GM13976 (cell line): ENCODE measurements at regions not wholly inside any gene's neighbourhood (a gene's known extent, or its start where the extent isn't known, plus 50 kb on each side); places are given as distances from the start of the nearest gene placed in this dataset.

Experiments
- DNase-seq: peaks from one replicate; pipeline ENCODE4 v3.0.0; 2012; ENCODE audit warnings: low spot score
- in situ Hi-C: fragments of 300-500 bp; cut with MboI; formaldehyde crosslinking; loops from one replicate; pipeline ENCODE4 v1.12.0; 2022; ENCODE audit warnings: low sequenced_read_pairs, mixed read lengths, inconsistent platforms; ENCODE audit not compliant: unreplicated experiment
- TF ChIP-seq, protein P1 (sequence below): IDR thresholded peaks from 2 replicates; pipeline ENCODE4 v1.5.1; 2012; ENCODE audit warnings: borderline replicate concordance, mild to moderate bottlenecking; ENCODE audit not compliant: insufficient read depth; ENCODE audit errors: extremely low read depth, missing control alignments, control extremely low read depth

DNA sequence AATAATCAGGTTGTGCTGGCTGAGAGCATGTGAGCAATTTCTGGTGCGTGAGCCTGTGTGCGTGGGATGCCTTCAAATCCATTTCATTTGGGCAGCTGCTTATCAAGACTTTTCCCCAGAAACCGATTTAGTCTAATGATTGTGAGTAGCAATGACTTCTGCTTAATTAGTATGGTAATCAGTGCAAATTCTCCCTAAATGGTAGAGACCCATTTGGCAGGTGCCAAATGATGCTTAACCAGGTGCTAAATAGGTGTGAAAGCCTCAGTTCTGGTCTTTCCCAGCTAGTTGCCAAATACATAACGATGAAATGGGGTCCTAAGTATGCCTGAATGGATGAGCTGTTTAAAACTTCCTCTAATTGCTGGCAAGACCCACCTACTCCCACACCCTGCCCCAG, 248.4 kb upstream of the CCDC196 start:
- in situ Hi-C loops, result no loop called here
- DNase-seq, result no peak
- TF ChIP-seq, protein P1, sequence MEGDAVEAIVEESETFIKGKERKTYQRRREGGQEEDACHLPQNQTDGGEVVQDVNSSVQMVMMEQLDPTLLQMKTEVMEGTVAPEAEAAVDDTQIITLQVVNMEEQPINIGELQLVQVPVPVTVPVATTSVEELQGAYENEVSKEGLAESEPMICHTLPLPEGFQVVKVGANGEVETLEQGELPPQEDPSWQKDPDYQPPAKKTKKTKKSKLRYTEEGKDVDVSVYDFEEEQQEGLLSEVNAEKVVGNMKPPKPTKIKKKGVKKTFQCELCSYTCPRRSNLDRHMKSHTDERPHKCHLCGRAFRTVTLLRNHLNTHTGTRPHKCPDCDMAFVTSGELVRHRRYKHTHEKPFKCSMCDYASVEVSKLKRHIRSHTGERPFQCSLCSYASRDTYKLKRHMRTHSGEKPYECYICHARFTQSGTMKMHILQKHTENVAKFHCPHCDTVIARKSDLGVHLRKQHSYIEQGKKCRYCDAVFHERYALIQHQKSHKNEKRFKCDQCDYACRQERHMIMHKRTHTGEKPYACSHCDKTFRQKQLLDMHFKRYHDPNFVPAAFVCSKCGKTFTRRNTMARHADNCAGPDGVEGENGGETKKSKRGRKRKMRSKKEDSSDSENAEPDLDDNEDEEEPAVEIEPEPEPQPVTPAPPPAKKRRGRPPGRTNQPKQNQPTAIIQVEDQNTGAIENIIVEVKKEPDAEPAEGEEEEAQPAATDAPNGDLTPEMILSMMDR, result no peak

GRCh38 chr14:66238969-66239368, 247.2 kb upstream of the CCDC196 start:
- TF ChIP-seq, protein P1, result no peak
- in situ Hi-C loops, result no loop called here
- no peak for DNase-seq

GRCh38 chr14:66239589-66239988, 246.6 kb upstream of the CCDC196 start:
- in situ Hi-C loops, result no loop called here
- DNase-seq, result no peak
- TF ChIP-seq, protein P1, result no peak

DNA sequence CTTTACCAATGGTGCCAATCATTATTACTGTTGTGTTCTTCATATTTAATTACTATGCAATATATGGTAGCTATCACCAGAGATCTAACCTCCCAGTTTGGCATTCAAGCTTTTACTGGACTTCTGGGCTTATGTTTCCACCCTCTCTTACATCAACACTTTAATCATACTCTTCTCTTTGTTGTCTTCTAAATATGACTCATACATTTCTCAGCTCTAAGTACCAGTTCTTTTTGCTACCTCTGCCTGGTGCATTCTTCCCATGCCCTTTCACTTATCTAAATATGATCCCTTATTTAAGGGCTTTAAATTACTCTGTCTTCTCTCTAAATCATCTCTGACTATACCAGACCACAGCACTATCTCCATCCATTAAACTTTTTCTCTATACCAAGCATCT, 246.1 kb upstream of the CCDC196 start:
- in situ Hi-C loops, result no loop called here
- TF ChIP-seq, protein P1, result no peak
- no peak for DNase-seq

GRCh38 chr14:66242001-66242400, 244.2 kb upstream of the CCDC196 start:
- TF ChIP-seq, protein P1, result no peak
- in situ Hi-C loops, result no loop called here
- DNase-seq, result no peak

DNA sequence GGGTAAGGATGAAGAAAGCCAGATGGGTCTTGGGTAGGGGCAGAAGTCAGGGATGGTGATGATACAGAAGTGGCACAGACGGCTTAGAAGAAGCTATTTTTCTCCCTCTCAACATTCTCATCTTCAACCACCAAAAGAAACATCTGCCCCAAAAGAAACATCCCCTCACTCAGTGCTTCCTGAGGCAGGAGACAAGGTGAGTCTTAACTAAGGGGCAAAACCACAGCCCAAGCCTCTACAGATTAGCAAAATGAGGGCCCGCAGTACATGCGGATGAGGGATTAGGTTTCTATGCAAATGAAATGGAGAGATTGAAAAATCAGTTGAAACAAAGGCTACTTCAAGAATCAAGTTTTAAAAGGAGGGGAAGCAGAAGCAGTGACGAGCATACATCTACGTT, 241.3 kb upstream of the CCDC196 start:
- in situ Hi-C loops, result no loop called here
- TF ChIP-seq, protein P1, result no peak
- no peak for DNase-seq

DNA sequence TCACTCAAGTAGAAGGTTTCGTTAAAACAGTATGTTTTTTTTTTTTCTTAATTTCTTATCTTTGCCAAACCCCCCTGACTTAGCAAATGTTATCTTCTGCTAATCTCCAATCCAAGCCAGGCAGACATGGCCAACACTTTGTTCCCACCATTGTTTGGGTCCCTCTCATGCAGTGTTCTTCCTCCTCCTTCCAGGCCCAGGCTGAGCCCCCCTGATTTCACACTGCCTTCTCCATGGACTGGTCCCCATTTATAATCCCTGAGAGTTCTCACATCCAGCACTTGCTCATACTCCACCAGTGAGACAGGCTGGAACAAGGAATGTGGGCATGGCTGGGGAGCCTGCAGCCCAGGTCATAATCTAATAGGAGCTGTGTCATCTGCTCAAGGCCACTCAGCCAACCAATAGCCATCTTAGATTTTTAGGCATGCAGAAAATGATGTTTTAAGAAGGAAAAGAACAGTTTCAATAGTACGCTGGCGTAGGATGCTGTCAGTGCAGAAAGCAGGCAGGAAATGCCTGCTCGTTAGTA, 238.4 kb upstream of the CCDC196 start:
- TF ChIP-seq, protein P1, result no peak
- no peak for DNase-seq
- in situ Hi-C loops, result no loop called here
